Astrocyte (in vitro differentiated cells and primary cell): ENCODE measurements at regions not wholly inside any gene's neighbourhood (a gene's known extent, or its start where the extent isn't known, plus 50 kb on each side); places are given as distances from the start of the nearest gene placed in this dataset.
"Not testable (repeated sequence)": the region's sequence is repeated elsewhere in the genome, so short reads cannot be mapped to it uniquely, and the experiment has no call there.

ENCODE experiments used
- DNase-seq: peaks from one replicate; pipeline ENCODE4 v3.0.0-alpha.2; 2010; ENCODE audit warnings: low read depth
- FAIRE-seq: peaks from 2 replicates; lab custom pipeline; 2011; peaks lifted over from hg19 to GRCh38; lab: Jason Lieb, UNC
- H2AFZ ChIP-seq: 2 replicates; pipeline ENCODE4 v1.6.0; 2012; ENCODE audit warnings: low read depth, low read length, inconsistent platforms
- H3K27ac ChIP-seq: 2 replicates; pipeline ENCODE4 v1.5.1; 2011; ENCODE audit warnings: low read depth, low read length, inconsistent platforms
- H3K27me3 ChIP-seq: 2 replicates; pipeline ENCODE4 v1.6.0; 2011; ENCODE audit warnings: low read length, inconsistent platforms; ENCODE audit not compliant: insufficient read depth
- H3K36me3 ChIP-seq: 2 replicates; pipeline ENCODE4 v1.5.1; 2011; ENCODE audit warnings: low read length, inconsistent platforms; ENCODE audit not compliant: insufficient read depth
- H3K4me1 ChIP-seq: 2 replicates; pipeline ENCODE4 v1.5.1; 2011; ENCODE audit warnings: low read length, inconsistent platforms; ENCODE audit not compliant: insufficient read depth
- H3K4me2 ChIP-seq: 2 replicates; pipeline ENCODE4 v1.6.0; 2012; ENCODE audit warnings: low read length, inconsistent platforms
- H3K4me3 ChIP-seq: 2 replicates; pipeline ENCODE4 v1.5.1; 2011; ENCODE audit warnings: low read depth, mild to moderate bottlenecking, low read length, inconsistent platforms; ENCODE audit not compliant: insufficient read depth
- H3K79me2 ChIP-seq: 2 replicates; pipeline ENCODE4 v1.6.0; 2012; ENCODE audit warnings: mild to moderate bottlenecking, low read length, inconsistent platforms; ENCODE audit not compliant: insufficient read depth
- H3K9ac ChIP-seq: 2 replicates; pipeline ENCODE4 v1.6.0; 2012; ENCODE audit warnings: mild to moderate bottlenecking, low read length, inconsistent platforms
- H3K9me3 ChIP-seq: 2 replicates; pipeline ENCODE4 v1.5.1; 2012; ENCODE audit warnings: low read depth, mild to moderate bottlenecking, low read length, inconsistent platforms; ENCODE audit not compliant: insufficient read depth
- H4K20me1 ChIP-seq: 2 replicates; pipeline ENCODE4 v1.6.0; 2012; ENCODE audit warnings: low read length, inconsistent platforms; ENCODE audit not compliant: insufficient read depth
- H3K27ac Mint-ChIP-seq: one replicate; pipeline ENCODE4 v1.8.0; 2021; ENCODE audit warnings: mild to moderate bottlenecking, mixed read lengths; ENCODE audit not compliant: unreplicated experiment
- H3K27me3 Mint-ChIP-seq: one replicate; pipeline ENCODE4 v1.8.0; 2021; ENCODE audit warnings: low read depth, mixed read lengths; ENCODE audit not compliant: unreplicated experiment
- H3K36me3 Mint-ChIP-seq: one replicate; pipeline ENCODE4 v1.8.0; 2021; ENCODE audit warnings: low read depth, mixed read lengths; ENCODE audit not compliant: unreplicated experiment
- H3K4me1 Mint-ChIP-seq: one replicate; pipeline ENCODE4 v1.8.0; 2021; ENCODE audit warnings: low read depth, mixed read lengths; ENCODE audit not compliant: unreplicated experiment
- H3K4me3 Mint-ChIP-seq: one replicate; pipeline ENCODE4 v1.8.0; 2021; ENCODE audit warnings: mild to moderate bottlenecking, moderate library complexity, mixed read lengths; ENCODE audit not compliant: unreplicated experiment
- H3K9me3 Mint-ChIP-seq: one replicate; pipeline ENCODE4 v1.8.0; 2021; ENCODE audit warnings: mild to moderate bottlenecking, mixed read lengths; ENCODE audit not compliant: unreplicated experiment
- CTCF ChIP-seq: IDR thresholded peaks from 2 replicates; pipeline ENCODE4 v1.5.1; 2011; ENCODE audit warnings: low read depth, mild to moderate bottlenecking, inconsistent platforms, low read length, moderate library complexity; ENCODE audit not compliant: insufficient read depth
- EZH2 ChIP-seq: IDR thresholded peaks from 2 replicates; pipeline ENCODE4 v1.6.1; 2012; ENCODE audit warnings: mild to moderate bottlenecking, low read length, inconsistent platforms; ENCODE audit not compliant: insufficient read depth

GRCh38 chr11:100528872-100529416, 158.1 kb upstream of the ARHGAP42 start:
- DNase-seq (no peak), FAIRE-seq (no peak)
- H3K27ac Mint-ChIP-seq = no peak overlapping the region
- no peaks in the 10 kb centered on the region for H3K4me1 Mint-ChIP-seq
- H4K20me1 ChIP-seq = no peaks in the 10 kb centered on the region
- TF ChIP-seq EZH2 (no peak), CTCF (no peak)
- H3K36me3 ChIP-seq = no peaks in the 10 kb centered on the region
- H3K79me2 ChIP-seq = no peaks in the 10 kb centered on the region
- H3K27me3 ChIP-seq = no peaks in the 10 kb centered on the region
- peaks cover 3% of the 10 kb centered on the region for H3K27me3 Mint-ChIP-seq
- H3K9ac ChIP-seq = no peak overlapping the region
- H2AFZ ChIP-seq = no peak overlapping the region
- no peak overlapping the region for H3K27ac ChIP-seq
- H3K9me3 ChIP-seq = peaks cover 6% of the 10 kb centered on the region
- H3K4me1 ChIP-seq = no peaks in the 10 kb centered on the region
- H3K4me3 Mint-ChIP-seq = no peak overlapping the region
- no peak overlapping the region for H3K4me2 ChIP-seq
- H3K36me3 Mint-ChIP-seq = no peaks in the 10 kb centered on the region
- no peak overlapping the region for H3K4me3 ChIP-seq
- peaks cover 15% of the 10 kb centered on the region for H3K9me3 Mint-ChIP-seq

- not testable (repeated sequence) for H3K27ac Mint-ChIP-seq, H3K9me3 Mint-ChIP-seq, H3K4me3 Mint-ChIP-seq, H3K4me1 Mint-ChIP-seq, H3K9me3 ChIP-seq, H3K27me3 ChIP-seq, H3K36me3 ChIP-seq, H3K36me3 Mint-ChIP-seq, H3K79me2 ChIP-seq, H3K9ac ChIP-seq, H3K4me3 ChIP-seq, FAIRE-seq, H3K4me2 ChIP-seq, H3K4me1 ChIP-seq, H3K27me3 Mint-ChIP-seq, H4K20me1 ChIP-seq, DNase-seq, H2AFZ ChIP-seq, H3K27ac ChIP-seq
Measured at GRCh38 chr11:100531290-100531689, 155.8 kb upstream of the ARHGAP42 start.

GRCh38 chr11:100536979-100537378, 150.1 kb upstream of the ARHGAP42 start:
- no peaks in the 10 kb centered on the region for H3K9me3 ChIP-seq
- no peak overlapping the region for H3K4me2 ChIP-seq
- Mint-ChIP-seq H3K27ac (no peak overlapping the region), H3K4me3 (no peak overlapping the region), H3K4me1 (no peaks in the 10 kb centered on the region), H3K27me3 (no peaks in the 10 kb centered on the region), H3K9me3 (no peaks in the 10 kb centered on the region), H3K36me3 (no peaks in the 10 kb centered on the region)
- no peaks in the 10 kb centered on the region for H3K36me3 ChIP-seq
- H3K9ac ChIP-seq = no peak overlapping the region
- TF ChIP-seq EZH2 (no peak), CTCF (no peak)
- H3K27me3 ChIP-seq = peaks cover 3% of the 10 kb centered on the region
- FAIRE-seq = no peak
- DNase-seq = no peak
- no peak overlapping the region for H3K27ac ChIP-seq
- no peak overlapping the region for H3K4me3 ChIP-seq
- no peaks in the 10 kb centered on the region for H4K20me1 ChIP-seq
- H2AFZ ChIP-seq = no peak overlapping the region
- H3K79me2 ChIP-seq = no peaks in the 10 kb centered on the region
- no peaks in the 10 kb centered on the region for H3K4me1 ChIP-seq
